ENCODE measurements at regions not wholly inside any gene's neighbourhood (a gene's known extent, or its start where the extent isn't known, plus 50 kb on each side); places are given as distances from the start of the nearest gene placed in this dataset.

- Histone ChIP-seq H3K36me3 (ENCODE audit: low read depth) (no peaks in the 10 kb centered on the region), H3F3A (ENCODE audit: insufficient read depth) (peaks cover 39% of the 10 kb centered on the region), H3K27ac (peak overlapping the region; percentile 59), H3K4me2 (ENCODE audit: unreplicated experiment) (peak overlapping the region; percentile 58), H3K9ac (peak overlapping the region; percentile 21; the same call in 1 of the 2 replicates), H3K79me2 (ENCODE audit: insufficient read depth) (no peaks in the 10 kb centered on the region), H4K20me1 (ENCODE audit: insufficient read depth) (no peaks in the 10 kb centered on the region), H3K9me3 (ENCODE audit: low read depth) (no peaks in the 10 kb centered on the region), H3K9me2 (ENCODE audit: insufficient read depth) (no peaks in the 10 kb centered on the region; the same call in 1 of the 2 replicates), H3K4me1 (ENCODE audit: insufficient read depth) (peaks cover 47% of the 10 kb centered on the region), H3K27me3 (replicated peaks; ENCODE audit: insufficient read depth) (no peaks in the 10 kb centered on the region), H2AFZ (peak overlapping the region; percentile 62), H3K4me3 (peak overlapping the region; percentile 37)
- WGBS, 2 experiments (ENCODE audit: low coverage in 1 of 2, low lambda C conversion rate in 2 of 2, missing lambda C conversion rate in 2 of 2) = 19 to 20% methylated on average over 3 of the region's 3 CpGs
- in situ Hi-C loops (cut with MboI) = no loop called here
- TF ChIP-seq EZH2phosphoT487 (IDR thresholded peaks at IDR 0.05; ENCODE audit: insufficient read depth, low read depth) = no peak
- TF ChIP-seq EZH2 (IDR thresholded peaks at IDR 0.05; ENCODE audit: insufficient read depth, poor library complexity, severe bottlenecking) = no peak
- peak; percentile 84 for DNase-seq
Observed at GRCh38 chr18:44589693-44590355, 90.9 kb upstream of the SETBP1 start.

GRCh38 chr18:44590956-44591670 is 89.6 kb upstream of the SETBP1 start:
- Histone ChIP-seq H3K4me3 (no peak overlapping the region), H2AFZ (no peak overlapping the region), H4K20me1 (ENCODE audit: insufficient read depth) (no peaks in the 10 kb centered on the region), H3K9ac (no peak overlapping the region), H3K79me2 (ENCODE audit: insufficient read depth) (no peaks in the 10 kb centered on the region), H3K9me3 (ENCODE audit: low read depth) (no peaks in the 10 kb centered on the region), H3K4me1 (ENCODE audit: insufficient read depth) (peaks cover 57% of the 10 kb centered on the region), H3K27me3 (replicated peaks; ENCODE audit: insufficient read depth) (no peaks in the 10 kb centered on the region), H3K36me3 (ENCODE audit: low read depth) (no peaks in the 10 kb centered on the region), H3K4me2 (ENCODE audit: unreplicated experiment) (no peak overlapping the region), H3F3A (ENCODE audit: insufficient read depth) (peaks cover 47% of the 10 kb centered on the region), H3K9me2 (ENCODE audit: insufficient read depth) (no peaks in the 10 kb centered on the region; the same call in 1 of the 2 replicates), H3K27ac (no peak overlapping the region)
- peak; percentile 43 for DNase-seq
- in situ Hi-C loops (cut with MboI) = no loop called here
- TF ChIP-seq EZH2phosphoT487 (IDR thresholded peaks at IDR 0.05; ENCODE audit: insufficient read depth, low read depth) (no peak), EZH2 (IDR thresholded peaks at IDR 0.05; ENCODE audit: insufficient read depth, poor library complexity, severe bottlenecking) (no peak)
- 58 to 74% methylated on average over 1 of the region's 1 CpG for WGBS, 2 experiments (ENCODE audit: low coverage in 1 of 2, low lambda C conversion rate in 2 of 2, missing lambda C conversion rate in 2 of 2)

DNA sequence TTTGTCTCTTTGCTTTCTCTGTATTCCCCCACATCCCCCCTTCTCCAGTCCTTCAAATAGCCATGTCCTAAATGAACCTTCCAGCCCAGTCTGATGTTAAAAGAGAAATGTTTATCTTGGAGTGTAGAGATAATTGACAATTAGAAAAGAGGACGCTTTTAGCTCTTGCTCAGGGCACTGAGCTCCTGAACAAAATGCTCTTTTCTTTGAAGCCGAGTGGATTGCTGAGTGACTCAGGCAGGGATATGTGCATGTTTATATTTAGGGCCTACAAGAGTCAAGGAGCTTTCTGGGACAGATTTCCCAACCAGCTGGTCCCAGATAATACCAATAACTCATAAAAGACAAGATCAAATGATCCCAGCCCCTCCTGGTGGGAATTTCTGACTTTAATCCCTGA is 88.0 kb upstream of the SETBP1 start:
- WGBS, 2 experiments (ENCODE audit: low coverage in 1 of 2, low lambda C conversion rate in 2 of 2, missing lambda C conversion rate in 2 of 2) = 9 to 14% methylated on average over 2 of the region's 2 CpGs
- DNase-seq = peak; percentile 78
- Histone ChIP-seq H3K4me2 (ENCODE audit: unreplicated experiment) (no peak overlapping the region), H3F3A (ENCODE audit: insufficient read depth) (peaks cover 47% of the 10 kb centered on the region), H3K9ac (no peak overlapping the region), H3K9me2 (ENCODE audit: insufficient read depth) (no peaks in the 10 kb centered on the region; the same call in 1 of the 2 replicates), H3K79me2 (ENCODE audit: insufficient read depth) (no peaks in the 10 kb centered on the region), H3K27me3 (replicated peaks; ENCODE audit: insufficient read depth) (no peaks in the 10 kb centered on the region), H3K4me1 (ENCODE audit: insufficient read depth) (peaks cover 57% of the 10 kb centered on the region), H3K4me3 (no peak overlapping the region), H4K20me1 (ENCODE audit: insufficient read depth) (no peaks in the 10 kb centered on the region), H2AFZ (peak overlapping the region; percentile 4; the same call in 1 of the 2 replicates), H3K9me3 (ENCODE audit: low read depth) (no peaks in the 10 kb centered on the region), H3K36me3 (ENCODE audit: low read depth) (no peaks in the 10 kb centered on the region), H3K27ac (peak overlapping the region; percentile 26)
- TF ChIP-seq EZH2phosphoT487 (IDR thresholded peaks at IDR 0.05; ENCODE audit: insufficient read depth, low read depth) = no peak
- TF ChIP-seq EZH2 (IDR thresholded peaks at IDR 0.05; ENCODE audit: insufficient read depth, poor library complexity, severe bottlenecking) = no peak
- in situ Hi-C loops (cut with MboI) = no loop called here

- Histone ChIP-seq H4K20me1 (ENCODE audit: insufficient read depth) (no peaks in the 10 kb centered on the region), H3F3A (ENCODE audit: insufficient read depth) (peaks cover 46% of the 10 kb centered on the region), H3K9ac (no peak overlapping the region), H3K79me2 (ENCODE audit: insufficient read depth) (no peaks in the 10 kb centered on the region), H3K9me3 (ENCODE audit: low read depth) (no peaks in the 10 kb centered on the region), H3K36me3 (ENCODE audit: low read depth) (no peaks in the 10 kb centered on the region), H3K27ac (peak overlapping the region; percentile 12; the same call in 1 of the 2 replicates), H3K27me3 (replicated peaks; ENCODE audit: insufficient read depth) (no peaks in the 10 kb centered on the region), H3K4me1 (ENCODE audit: insufficient read depth) (peaks cover 55% of the 10 kb centered on the region), H3K4me2 (ENCODE audit: unreplicated experiment) (peak overlapping the region; percentile 31), H3K4me3 (peak overlapping the region; percentile 20; the same call in 1 of the 2 replicates), H2AFZ (no peak overlapping the region), H3K9me2 (ENCODE audit: insufficient read depth) (no peaks in the 10 kb centered on the region; the same call in 1 of the 2 replicates)
- peak; percentile 90 for DNase-seq
- no peak for TF ChIP-seq EZH2 (IDR thresholded peaks at IDR 0.05; ENCODE audit: insufficient read depth, poor library complexity, severe bottlenecking)
- no peak for TF ChIP-seq EZH2phosphoT487 (IDR thresholded peaks at IDR 0.05; ENCODE audit: insufficient read depth, low read depth)
- in situ Hi-C loops (cut with MboI) = no loop called here
- WGBS, 2 experiments (ENCODE audit: low coverage in 1 of 2, low lambda C conversion rate in 2 of 2, missing lambda C conversion rate in 2 of 2) = 29 to 38% methylated on average over 3 of the region's 3 CpGs
Observed at GRCh38 chr18:44594799-44595467, 85.8 kb upstream of the SETBP1 start.
